Keratinocyte (primary cell): ENCODE measurements at regions not wholly inside any gene's neighbourhood (a gene's known extent, or its start where the extent isn't known, plus 50 kb on each side); places are given as distances from the start of the nearest gene placed in this dataset.

Source experiments
- DNase-seq: peaks from one replicate; pipeline ENCODE4 v3.0.0-alpha.2; 2011; ENCODE audit warnings: low read depth, missing footprints, low spot score
- FAIRE-seq: peaks from 2 replicates; lab custom pipeline; 2011; peaks lifted over from hg19 to GRCh38; lab: Jason Lieb, UNC
- H2AFZ ChIP-seq: 2 replicates; pipeline ENCODE4 v1.6.0; 2012; ENCODE audit warnings: low read length, control low read depth, inconsistent platforms; ENCODE audit not compliant: control insufficient read depth
- H3K27ac ChIP-seq: 2 replicates; pipeline ENCODE4 v1.5.1; 2011; ENCODE audit warnings: low read length; ENCODE audit not compliant: control insufficient read depth, insufficient read depth
- H3K27me3 ChIP-seq: 3 replicates; pipeline ENCODE4 v1.6.0; 2011; ENCODE audit warnings: low read length; ENCODE audit not compliant: control insufficient read depth, insufficient read depth; ENCODE audit errors: extremely low read depth
- H3K36me3 ChIP-seq, 2 experiments: 2 replicates in 1 of 2; 3 replicates in 1 of 2; pipeline ENCODE4 v1.5.1; 2011; ENCODE audit warnings: low read length in 2 of 2, mild to moderate bottlenecking in 1 of 2; ENCODE audit not compliant: control insufficient read depth in 2 of 2, insufficient read depth in 2 of 2; ENCODE audit errors: extremely low read depth in 1 of 2
- H3K4me1 ChIP-seq: 3 replicates; pipeline ENCODE4 v1.5.1; 2011; ENCODE audit warnings: low read length; ENCODE audit not compliant: control insufficient read depth, insufficient read depth; ENCODE audit errors: extremely low read depth
- H3K4me2 ChIP-seq: 3 replicates; pipeline ENCODE4 v1.6.0; 2011; ENCODE audit warnings: low read depth, low read length; ENCODE audit not compliant: control insufficient read depth, insufficient read depth; ENCODE audit errors: extremely low read depth
- H3K4me3 ChIP-seq, 3 experiments: fragments of 200-600 bp in 1 of 3; sonication (generic) in 1 of 3; 2 replicates in 2 of 3; 3 replicates in 1 of 3; pipeline ENCODE4 v1.5.1; 2011 to 2016; ENCODE audit warnings: low read length in 3 of 3, mild to moderate bottlenecking in 3 of 3, control low read depth in 2 of 3, inconsistent platforms in 1 of 3, low read depth in 1 of 3, mixed read lengths in 1 of 3, mixed run types in 1 of 3, moderate library complexity in 1 of 3; ENCODE audit not compliant: control insufficient read depth in 2 of 3, insufficient read depth in 2 of 3; ENCODE audit errors: extremely low read depth in 1 of 3
- H3K79me2 ChIP-seq: 2 replicates; pipeline ENCODE4 v1.6.0; 2012; ENCODE audit warnings: low read length; ENCODE audit not compliant: control insufficient read depth, insufficient read depth
- H3K9ac ChIP-seq: 3 replicates; pipeline ENCODE4 v1.6.0; 2011; ENCODE audit warnings: low read length; ENCODE audit not compliant: control insufficient read depth, insufficient read depth; ENCODE audit errors: extremely low read depth
- H3K9me1 ChIP-seq: 3 replicates; pipeline ENCODE4 v1.6.0; 2011; ENCODE audit warnings: low read length; ENCODE audit not compliant: control insufficient read depth, insufficient read depth; ENCODE audit errors: extremely low read depth
- H3K9me3 ChIP-seq: 2 replicates; pipeline ENCODE4 v1.5.1; 2012; ENCODE audit warnings: low read depth, low read length; ENCODE audit not compliant: control insufficient read depth
- H4K20me1 ChIP-seq: 3 replicates; pipeline ENCODE4 v1.6.0; 2011; ENCODE audit warnings: low read length; ENCODE audit not compliant: control insufficient read depth, insufficient read depth; ENCODE audit errors: extremely low read depth
- EZH2 ChIP-seq: IDR thresholded peaks from one replicate; pipeline ENCODE4 v1.6.1; 2012; ENCODE audit warnings: inconsistent platforms, mild to moderate bottlenecking, low read length, moderate library complexity
- dilution Hi-C: fragments of 300-500 bp; cut with MboI; formaldehyde crosslinking; loops from one replicate; pipeline ENCODE4 v1.7.0; 2020; ENCODE audit warnings: low sequenced_read_pairs; ENCODE audit not compliant: extremely low pct_ligation_motif_present
- TF ChIP-seq, protein P1 (sequence below), 3 experiments: IDR thresholded peaks in 1 of 3; conservative IDR thresholded peaks in 1 of 3; optimal IDR thresholded peaks in 1 of 3; 2 replicates in 2 of 3; 3 replicates in 1 of 3; pipeline versions ENCODE3 to v1.5.1; 2011; ENCODE audit warnings: low read length in 3 of 3, mild to moderate bottlenecking in 3 of 3, moderate library complexity in 2 of 3, control low read depth in 1 of 3, inconsistent platforms in 1 of 3; ENCODE audit not compliant: insufficient read depth in 2 of 3; ENCODE audit errors: extremely low read depth in 1 of 3

DNA sequence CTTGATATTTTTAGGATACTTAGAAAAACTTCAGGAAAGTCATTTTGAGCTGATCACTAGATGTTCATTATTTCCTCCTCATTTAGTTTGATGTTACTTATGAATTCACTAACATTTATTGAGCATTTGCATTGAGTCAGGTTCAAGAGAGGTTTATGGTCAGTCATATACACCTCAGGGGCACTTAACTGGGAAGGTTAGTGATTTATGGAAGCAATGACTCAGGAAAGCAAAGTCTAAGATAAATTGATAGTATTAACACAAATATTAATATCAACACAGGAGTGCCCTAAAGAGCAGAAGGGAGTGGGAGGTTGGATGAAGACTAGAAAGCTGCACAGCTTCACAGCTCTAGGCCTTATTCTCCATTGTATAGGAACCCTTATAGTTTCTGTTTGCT, 177.0 kb upstream of the TNFAIP3 start:
- H3K9me3 ChIP-seq: no peaks in the 10 kb centered on the region
- no peak for TF ChIP-seq EZH2
- no peak overlapping the region for H3K9ac ChIP-seq
- no peaks in the 10 kb centered on the region for H3K27me3 ChIP-seq
- H3K79me2 ChIP-seq: no peaks in the 10 kb centered on the region
- H3K9me1 ChIP-seq: no peaks in the 10 kb centered on the region
- no peak overlapping the region for H3K4me3 ChIP-seq
- H3K4me2 ChIP-seq: no peak overlapping the region
- H3K4me1 ChIP-seq: peaks cover 6% of the 10 kb centered on the region
- FAIRE-seq: no peak
- H4K20me1 ChIP-seq: no peaks in the 10 kb centered on the region
- dilution Hi-C loops: no loop called here
- DNase-seq: no peak
- H3K27ac ChIP-seq: no peak overlapping the region
- H2AFZ ChIP-seq: no peak overlapping the region
- no peaks in the 10 kb centered on the region for H3K36me3 ChIP-seq

DNA sequence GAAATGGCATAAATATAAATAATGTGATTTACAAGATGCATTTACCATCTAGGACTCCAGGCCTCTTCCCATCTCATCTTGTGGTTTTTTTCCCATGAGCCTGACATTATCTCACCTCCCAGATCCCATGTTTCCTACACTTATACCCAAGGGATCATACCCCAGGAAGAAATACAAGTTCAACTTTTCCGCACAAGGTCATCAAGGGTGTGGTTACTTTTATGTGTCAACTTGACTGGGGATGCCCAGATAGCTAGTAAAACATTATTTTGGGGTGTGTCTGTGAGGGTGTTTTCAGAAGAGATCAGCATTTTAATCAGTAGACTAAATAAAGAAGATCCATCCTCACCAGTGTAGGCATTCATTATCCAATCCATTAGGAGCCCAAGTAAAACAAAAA, 176.3 kb upstream of the TNFAIP3 start:
- DNase-seq: no peak
- FAIRE-seq: peak; percentile 55
- dilution Hi-C loops: no loop called here
- Histone ChIP-seq H3K4me2 (no peak overlapping the region), H3K27me3 (no peaks in the 10 kb centered on the region), H2AFZ (no peak overlapping the region), H3K4me1 (peaks cover 6% of the 10 kb centered on the region), H3K9ac (no peak overlapping the region), H3K9me3 (no peaks in the 10 kb centered on the region), H3K4me3 (no peak overlapping the region), H3K9me1 (no peaks in the 10 kb centered on the region), H4K20me1 (no peaks in the 10 kb centered on the region), H3K36me3 (no peaks in the 10 kb centered on the region), H3K79me2 (no peaks in the 10 kb centered on the region), H3K27ac (no peak overlapping the region)
- TF ChIP-seq, protein P1, sequence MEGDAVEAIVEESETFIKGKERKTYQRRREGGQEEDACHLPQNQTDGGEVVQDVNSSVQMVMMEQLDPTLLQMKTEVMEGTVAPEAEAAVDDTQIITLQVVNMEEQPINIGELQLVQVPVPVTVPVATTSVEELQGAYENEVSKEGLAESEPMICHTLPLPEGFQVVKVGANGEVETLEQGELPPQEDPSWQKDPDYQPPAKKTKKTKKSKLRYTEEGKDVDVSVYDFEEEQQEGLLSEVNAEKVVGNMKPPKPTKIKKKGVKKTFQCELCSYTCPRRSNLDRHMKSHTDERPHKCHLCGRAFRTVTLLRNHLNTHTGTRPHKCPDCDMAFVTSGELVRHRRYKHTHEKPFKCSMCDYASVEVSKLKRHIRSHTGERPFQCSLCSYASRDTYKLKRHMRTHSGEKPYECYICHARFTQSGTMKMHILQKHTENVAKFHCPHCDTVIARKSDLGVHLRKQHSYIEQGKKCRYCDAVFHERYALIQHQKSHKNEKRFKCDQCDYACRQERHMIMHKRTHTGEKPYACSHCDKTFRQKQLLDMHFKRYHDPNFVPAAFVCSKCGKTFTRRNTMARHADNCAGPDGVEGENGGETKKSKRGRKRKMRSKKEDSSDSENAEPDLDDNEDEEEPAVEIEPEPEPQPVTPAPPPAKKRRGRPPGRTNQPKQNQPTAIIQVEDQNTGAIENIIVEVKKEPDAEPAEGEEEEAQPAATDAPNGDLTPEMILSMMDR (optimal IDR thresholded peaks at IDR 0.05 in 1 of 3, IDR thresholded peaks at IDR 0.05 in 1 of 3, conservative IDR thresholded peaks at IDR 0.05 in 1 of 3; ENCODE audit: extremely low read depth in 1 of 3, insufficient read depth in 2 of 3, low read length in 3 of 3): no peak
- no peak for TF ChIP-seq EZH2

DNA sequence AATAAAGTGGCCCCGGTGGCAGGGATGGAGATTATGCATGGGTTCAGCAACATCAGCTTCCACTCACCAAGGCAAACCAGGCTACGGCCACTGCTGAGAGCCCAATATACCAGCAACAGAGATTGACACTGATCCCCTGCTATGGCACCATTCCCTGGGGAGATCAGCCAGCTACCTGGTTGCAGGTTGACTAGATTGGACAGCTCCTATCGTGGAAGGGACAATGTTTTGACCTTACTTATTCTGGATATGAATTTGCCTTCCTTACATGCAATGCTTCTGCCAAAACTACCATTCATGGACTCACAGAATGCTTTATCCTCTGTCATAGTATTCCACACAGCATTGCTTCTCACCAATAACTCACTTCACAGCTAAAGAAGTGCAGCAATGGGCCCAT, 174.8 kb upstream of the TNFAIP3 start:
- dilution Hi-C loops: no loop called here
- no peak for TF ChIP-seq EZH2
- TF ChIP-seq, protein P1 (optimal IDR thresholded peaks at IDR 0.05 in 1 of 3, IDR thresholded peaks at IDR 0.05 in 1 of 3, conservative IDR thresholded peaks at IDR 0.05 in 1 of 3; ENCODE audit: extremely low read depth in 1 of 3, insufficient read depth in 2 of 3, low read length in 3 of 3): no peak
- H3K4me1 ChIP-seq: peaks cover 7% of the 10 kb centered on the region
- H2AFZ ChIP-seq: no peak overlapping the region
- no peaks in the 10 kb centered on the region for H3K27me3 ChIP-seq
- H3K36me3 ChIP-seq: no peaks in the 10 kb centered on the region
- no peak overlapping the region for H3K27ac ChIP-seq
- no peaks in the 10 kb centered on the region for H3K9me3 ChIP-seq
- no peaks in the 10 kb centered on the region for H3K79me2 ChIP-seq
- H3K4me2 ChIP-seq: no peak overlapping the region
- DNase-seq (no peak), FAIRE-seq (no peak)
- H3K9me1 ChIP-seq: no peaks in the 10 kb centered on the region
- H4K20me1 ChIP-seq: no peaks in the 10 kb centered on the region
- no peak overlapping the region for H3K9ac ChIP-seq
- H3K4me3 ChIP-seq: no peak overlapping the region
